IPS-NIHi7 (cell line): ENCODE measurements at regions not wholly inside any gene's neighbourhood (a gene's known extent, or its start where the extent isn't known, plus 50 kb on each side); places are given as distances from the start of the nearest gene placed in this dataset.
A peak's percentile ranks its signal among the peaks of the same experiment; 100 is the strongest.

ENCODE experiments used
- DNase-seq: peaks from one replicate; pipeline ENCODE4 v3.0.0; 2012; ENCODE audit warnings: mixed read lengths; ENCODE audit errors: extremely low spot score

DNA sequence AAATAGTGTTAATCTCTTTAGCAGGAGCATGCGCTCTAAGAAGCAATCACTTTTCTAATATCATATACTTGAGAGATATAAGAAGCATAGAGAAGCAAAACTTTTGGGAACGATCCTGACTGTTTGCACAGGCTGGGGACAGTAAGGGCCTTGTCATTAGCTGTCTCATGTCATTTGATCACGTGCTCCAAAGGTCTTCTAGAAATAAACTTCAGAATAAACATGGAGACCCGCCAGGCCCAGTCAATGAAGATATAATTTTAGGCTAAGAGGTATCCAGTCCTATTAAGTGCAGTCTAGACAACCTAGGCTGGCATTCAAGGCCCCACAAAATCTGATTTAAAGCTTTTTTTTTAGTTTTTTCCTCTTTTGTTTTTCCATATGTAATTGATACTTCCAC, 111.0 kb upstream of the APC start:
- no peak for DNase-seq

GRCh38 chr5:112628214-112628980, 109.3 kb upstream of the APC start:
- DNase-seq, result peak; percentile 36

GRCh38 chr5:112630246-112631009, 107.3 kb upstream of the APC start:
- DNase-seq, result no peak

- DNase-seq, result no peak
These were observed 103.5 kb upstream of the APC start for GRCh38 chr5:112634166-112634565.

GRCh38 chr5:112634796-112635195, 102.9 kb upstream of the APC start:
- no peak for DNase-seq

- DNase-seq, result no peak
These were observed 102.4 kb upstream of the APC start for GRCh38 chr5:112635276-112635675.

GRCh38 chr5:112635771-112636731, 101.6 kb upstream of the APC start:
- no peak for DNase-seq

DNA sequence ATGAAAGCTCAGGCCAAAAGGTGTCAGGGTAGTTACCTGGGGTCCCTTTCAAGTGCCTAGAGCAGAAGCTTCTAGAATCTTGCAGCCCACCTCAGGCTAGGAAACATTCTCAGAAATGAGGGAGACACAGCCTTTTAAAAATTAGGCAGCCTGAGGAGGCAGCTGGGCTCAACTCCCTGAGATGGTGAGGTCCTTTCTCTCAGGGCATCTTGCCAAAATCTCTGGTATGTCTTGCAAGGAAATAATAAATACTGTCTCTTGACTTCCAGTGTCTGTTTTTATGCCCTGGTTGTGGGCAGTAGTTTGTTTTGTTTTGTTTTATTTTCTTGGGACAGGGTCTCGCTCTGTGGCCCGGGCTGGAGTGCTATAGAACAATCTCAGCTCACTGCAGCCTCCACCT, 100.9 kb upstream of the APC start:
- DNase-seq, result no peak

GRCh38 chr5:112637343-112637742, 100.3 kb upstream of the APC start:
- no peak for DNase-seq

GRCh38 chr5:112640546-112640945, 97.1 kb upstream of the APC start:
- DNase-seq, result no peak

- no peak for DNase-seq
These were observed 96.1 kb upstream of the APC start for GRCh38 chr5:112641515-112642110.

- DNase-seq, result no peak
These were observed 94.8 kb upstream of the APC start for GRCh38 chr5:112642885-112643284.

DNA sequence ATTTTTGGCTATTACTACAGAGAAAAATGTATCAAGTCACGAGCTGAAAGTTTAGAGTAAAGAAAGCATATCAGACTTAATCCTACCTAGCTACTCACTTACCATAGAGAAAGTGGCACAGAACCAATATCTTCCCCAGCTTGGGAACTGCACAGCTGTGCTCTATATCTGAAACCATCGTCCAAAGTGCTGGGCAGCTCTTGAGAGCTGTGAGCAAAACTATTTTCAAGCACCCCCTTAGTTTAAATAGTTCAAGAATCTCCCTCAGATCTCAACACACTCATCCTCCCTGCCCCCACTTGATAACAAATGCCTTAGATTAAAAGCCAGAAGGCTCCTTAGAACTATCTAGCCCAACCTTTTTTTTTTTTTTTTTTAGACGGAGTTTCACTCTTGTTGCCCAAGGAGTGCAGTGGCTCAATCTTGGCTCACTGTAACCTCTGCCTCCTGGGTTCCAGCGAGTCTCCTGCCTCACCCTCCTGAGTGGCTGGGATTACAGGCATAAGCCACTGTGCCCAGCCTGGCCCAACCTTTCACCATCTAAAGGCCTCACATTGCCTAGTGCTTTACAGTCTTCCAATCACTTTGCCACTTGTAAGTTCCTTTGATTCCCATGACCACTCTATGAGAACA, 94.2 kb upstream of the APC start:
- no peak for DNase-seq

DNA sequence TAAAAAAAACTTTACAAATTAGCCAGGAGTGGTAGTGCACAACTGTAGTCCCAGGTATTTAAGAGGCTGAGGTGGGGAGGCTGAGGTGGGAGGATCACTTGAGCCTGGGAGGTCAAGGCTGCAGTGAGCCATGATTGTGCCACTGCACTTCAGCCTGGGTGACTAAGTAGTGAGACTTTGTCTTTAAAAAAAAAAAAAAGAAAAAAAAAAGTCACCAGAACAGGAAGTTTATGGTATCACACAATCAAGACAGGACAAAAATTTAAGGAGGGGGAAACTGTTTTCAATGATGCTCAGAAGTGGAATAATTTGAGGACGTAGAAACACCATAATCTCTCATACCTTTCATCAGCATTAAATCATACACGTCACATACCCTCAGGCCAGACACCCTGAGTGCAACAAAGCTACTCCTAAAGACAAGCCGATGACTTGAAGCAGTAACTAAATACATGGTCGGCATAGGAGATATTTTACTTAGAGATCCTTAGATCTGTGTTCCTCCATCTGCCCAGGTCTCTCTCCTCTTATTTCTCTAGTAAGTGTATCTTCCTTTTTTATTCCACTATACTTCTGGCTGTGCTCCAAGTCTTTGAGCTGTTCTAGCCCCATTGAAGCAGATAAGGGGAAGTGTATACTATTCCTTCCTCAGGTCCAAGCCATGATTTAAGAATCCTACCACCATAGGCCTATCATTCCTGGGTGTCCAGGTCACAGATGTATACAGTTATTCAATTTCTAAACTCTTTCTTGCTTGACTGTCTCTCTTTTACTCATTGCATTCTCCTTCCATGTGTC, 91.3 kb upstream of the APC start:
- no peak for DNase-seq

- DNase-seq, result peak; percentile 64
These were observed 90.3 kb upstream of the APC start for GRCh38 chr5:112647428-112647827.

DNA sequence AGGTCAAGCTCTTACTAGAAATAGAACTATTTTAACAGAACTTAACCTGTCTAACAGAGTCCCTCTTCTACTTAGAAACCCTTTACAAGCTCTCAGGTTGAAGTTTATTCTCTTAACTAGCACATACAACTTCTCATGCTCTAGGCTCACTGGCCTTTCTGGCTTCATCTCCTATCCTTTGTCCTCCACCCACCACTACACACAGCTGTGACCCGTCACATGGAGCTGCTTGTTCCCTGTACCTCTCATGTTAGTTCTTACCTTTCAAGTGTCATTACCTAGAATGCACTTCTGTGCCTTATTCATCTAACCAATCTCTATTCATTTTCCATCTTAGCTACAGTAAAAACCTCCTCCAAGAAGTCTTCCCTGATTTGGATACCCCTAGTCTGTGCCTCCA, 89.4 kb upstream of the APC start:
- no peak for DNase-seq

DNA sequence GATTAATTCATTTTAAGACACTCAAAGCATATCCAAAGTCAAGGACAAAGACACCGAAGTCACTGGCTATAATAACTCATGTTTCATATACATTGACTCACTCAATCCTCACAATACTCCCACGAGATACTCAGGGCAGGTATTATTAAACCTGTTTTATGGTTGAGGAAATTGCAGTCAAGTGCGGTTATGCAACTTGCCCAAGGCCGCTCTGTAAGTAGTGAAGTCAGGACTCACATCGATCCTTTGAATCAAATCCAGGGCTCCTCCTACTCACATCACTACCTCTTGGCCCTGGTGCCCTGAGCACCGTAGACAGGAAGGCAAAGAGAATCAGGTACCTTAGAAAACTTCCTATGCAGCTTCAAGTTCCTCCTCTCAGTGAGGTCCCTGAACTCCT, 87.8 kb upstream of the APC start:
- DNase-seq, result no peak

GRCh38 chr5:112653638-112654205, 84.0 kb upstream of the APC start:
- DNase-seq, result no peak

- DNase-seq, result no peak
These were observed 82.2 kb upstream of the APC start for GRCh38 chr5:112655513-112655912.

GRCh38 chr5:112656451-112656850, 81.2 kb upstream of the APC start:
- no peak for DNase-seq
